Thyroid gland (tissue), 4 donors: ENCODE measurements at regions not wholly inside any gene's neighbourhood (a gene's known extent, or its start where the extent isn't known, plus 50 kb on each side); places are given as distances from the start of the nearest gene placed in this dataset.

Experiments used
- POLR2A ChIP-seq, 2 donors: fragments of 450-650 bp; IDR thresholded peaks; one replicate each; pipeline ENCODE4 v1.6.1; 2017; ENCODE audit warnings: antibody characterized with exemption in 2 of 2, mild to moderate bottlenecking in 2 of 2, moderate library complexity in 1 of 2
- TF ChIP-seq, protein P1 (sequence below), 6 experiments: fragments of 200-600 bp in 3 of 6; fragments of 450-650 bp in 3 of 6; sonication (generic) in 3 of 6; IDR thresholded peaks; one replicate each; pipeline ENCODE4 v1.5.1; 2016 to 2019; ENCODE audit warnings: antibody characterized with exemption in 6 of 6, mild to moderate bottlenecking in 2 of 6, inconsistent platforms in 1 of 6, moderate library complexity in 1 of 6

DNA sequence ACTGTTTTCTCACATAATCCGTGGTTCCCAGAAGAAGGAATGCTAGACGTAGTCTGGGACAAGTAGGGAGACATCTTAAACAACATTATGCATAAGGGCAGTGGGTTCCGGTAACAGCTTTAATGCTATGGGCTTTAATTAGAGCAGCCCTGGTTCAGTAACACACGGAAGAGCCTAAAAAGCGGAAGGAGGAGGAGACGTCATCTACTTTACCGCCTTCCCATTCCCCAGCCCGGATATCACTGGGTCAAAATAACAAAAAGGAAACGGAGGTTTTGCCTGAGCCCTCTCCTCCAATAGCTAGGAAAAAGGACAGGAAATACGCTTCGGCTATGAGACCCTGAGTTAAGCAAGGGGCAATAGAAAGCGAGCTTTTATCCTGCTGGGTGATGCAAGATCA, 124.8 kb upstream of the KDM5D start:
- TF ChIP-seq, protein P1, sequence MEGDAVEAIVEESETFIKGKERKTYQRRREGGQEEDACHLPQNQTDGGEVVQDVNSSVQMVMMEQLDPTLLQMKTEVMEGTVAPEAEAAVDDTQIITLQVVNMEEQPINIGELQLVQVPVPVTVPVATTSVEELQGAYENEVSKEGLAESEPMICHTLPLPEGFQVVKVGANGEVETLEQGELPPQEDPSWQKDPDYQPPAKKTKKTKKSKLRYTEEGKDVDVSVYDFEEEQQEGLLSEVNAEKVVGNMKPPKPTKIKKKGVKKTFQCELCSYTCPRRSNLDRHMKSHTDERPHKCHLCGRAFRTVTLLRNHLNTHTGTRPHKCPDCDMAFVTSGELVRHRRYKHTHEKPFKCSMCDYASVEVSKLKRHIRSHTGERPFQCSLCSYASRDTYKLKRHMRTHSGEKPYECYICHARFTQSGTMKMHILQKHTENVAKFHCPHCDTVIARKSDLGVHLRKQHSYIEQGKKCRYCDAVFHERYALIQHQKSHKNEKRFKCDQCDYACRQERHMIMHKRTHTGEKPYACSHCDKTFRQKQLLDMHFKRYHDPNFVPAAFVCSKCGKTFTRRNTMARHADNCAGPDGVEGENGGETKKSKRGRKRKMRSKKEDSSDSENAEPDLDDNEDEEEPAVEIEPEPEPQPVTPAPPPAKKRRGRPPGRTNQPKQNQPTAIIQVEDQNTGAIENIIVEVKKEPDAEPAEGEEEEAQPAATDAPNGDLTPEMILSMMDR (IDR thresholded peaks at IDR 0.05): no peak
- TF ChIP-seq POLR2A (IDR thresholded peaks at IDR 0.05): no peak
